ENCODE measurements at regions not wholly inside any gene's neighbourhood (a gene's known extent, or its start where the extent isn't known, plus 50 kb on each side); places are given as distances from the start of the nearest gene placed in this dataset.

DNA sequence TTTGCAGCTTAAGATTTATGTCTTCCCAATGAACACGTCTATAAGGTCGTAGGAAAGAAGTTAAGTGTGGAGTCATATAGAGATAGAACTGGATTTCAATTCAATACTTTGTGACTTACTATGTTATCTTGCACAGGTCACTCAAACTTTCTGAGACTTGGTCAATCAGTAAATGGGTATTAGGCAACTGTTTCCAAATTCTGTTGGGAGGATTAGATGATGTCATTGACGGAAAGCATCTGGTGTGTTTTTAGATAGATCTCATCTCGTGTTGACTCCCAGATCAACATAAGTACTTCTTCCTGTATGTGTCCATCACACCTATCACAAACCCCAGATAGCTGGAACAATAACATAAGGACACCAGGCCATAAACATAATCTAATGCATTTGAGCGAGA lies 771.1 kb upstream of the FANCL start:
- no peak for TF ChIP-seq EZH2phosphoT487 (IDR thresholded peaks at IDR 0.05; ENCODE audit: low read depth)
- TF ChIP-seq, protein P1, sequence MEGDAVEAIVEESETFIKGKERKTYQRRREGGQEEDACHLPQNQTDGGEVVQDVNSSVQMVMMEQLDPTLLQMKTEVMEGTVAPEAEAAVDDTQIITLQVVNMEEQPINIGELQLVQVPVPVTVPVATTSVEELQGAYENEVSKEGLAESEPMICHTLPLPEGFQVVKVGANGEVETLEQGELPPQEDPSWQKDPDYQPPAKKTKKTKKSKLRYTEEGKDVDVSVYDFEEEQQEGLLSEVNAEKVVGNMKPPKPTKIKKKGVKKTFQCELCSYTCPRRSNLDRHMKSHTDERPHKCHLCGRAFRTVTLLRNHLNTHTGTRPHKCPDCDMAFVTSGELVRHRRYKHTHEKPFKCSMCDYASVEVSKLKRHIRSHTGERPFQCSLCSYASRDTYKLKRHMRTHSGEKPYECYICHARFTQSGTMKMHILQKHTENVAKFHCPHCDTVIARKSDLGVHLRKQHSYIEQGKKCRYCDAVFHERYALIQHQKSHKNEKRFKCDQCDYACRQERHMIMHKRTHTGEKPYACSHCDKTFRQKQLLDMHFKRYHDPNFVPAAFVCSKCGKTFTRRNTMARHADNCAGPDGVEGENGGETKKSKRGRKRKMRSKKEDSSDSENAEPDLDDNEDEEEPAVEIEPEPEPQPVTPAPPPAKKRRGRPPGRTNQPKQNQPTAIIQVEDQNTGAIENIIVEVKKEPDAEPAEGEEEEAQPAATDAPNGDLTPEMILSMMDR (IDR thresholded peaks at IDR 0.05; ENCODE audit: low read depth, low read length) = no peak
- no peak overlapping the region for H3K9ac ChIP-seq (ENCODE audit: low read length)
- no peak overlapping the region for H2AFZ ChIP-seq (ENCODE audit: low read depth, low read length)
- H4K20me1 ChIP-seq (ENCODE audit: insufficient read depth, low read length) = no peaks in the 10 kb centered on the region
- no peak overlapping the region for H3K27ac ChIP-seq (ENCODE audit: low read length)
- no peak overlapping the region for H3K4me3 ChIP-seq (ENCODE audit: low read length)
- H3K4me1 ChIP-seq (ENCODE audit: low read length) = no peaks in the 10 kb centered on the region
- no peaks in the 10 kb centered on the region for H3K79me2 ChIP-seq (ENCODE audit: low read length)
- no peak overlapping the region for H3K4me2 ChIP-seq (ENCODE audit: low read length)
- H3K9me3 ChIP-seq (ENCODE audit: insufficient read depth, low read length) = no peaks in the 10 kb centered on the region
- peaks cover 3% of the 10 kb centered on the region; the same call in 1 of the 2 replicates for H3K27me3 ChIP-seq (ENCODE audit: low read depth, low read length)
- H3K36me3 ChIP-seq (replicated peaks; ENCODE audit: low read depth, low read length) = no peaks in the 10 kb centered on the region

DNA sequence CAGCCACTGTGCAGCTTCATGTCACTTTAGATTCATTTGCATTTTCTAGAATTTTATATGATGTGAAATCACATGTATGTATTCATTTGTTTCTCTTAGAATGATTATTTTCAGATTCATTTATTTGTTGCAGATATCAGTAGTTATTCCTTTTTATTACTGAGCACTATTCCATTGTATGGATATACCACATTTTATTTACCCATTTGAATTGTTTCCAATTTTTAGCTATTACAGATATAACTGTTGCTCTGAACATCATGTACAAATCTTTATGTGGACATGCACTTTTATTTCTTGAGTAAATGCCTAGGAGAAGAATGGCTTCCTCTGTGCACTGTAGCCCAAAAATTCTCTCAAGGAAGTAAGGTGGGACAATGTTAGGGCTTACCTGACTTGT lies 767.8 kb upstream of the FANCL start:
- H3K27me3 ChIP-seq (ENCODE audit: low read depth, low read length) = peaks cover 3% of the 10 kb centered on the region; the same call in 1 of the 2 replicates
- no peaks in the 10 kb centered on the region for H3K79me2 ChIP-seq (ENCODE audit: low read length)
- H2AFZ ChIP-seq (ENCODE audit: low read depth, low read length) = no peak overlapping the region
- H3K4me2 ChIP-seq (ENCODE audit: low read length) = no peak overlapping the region
- H3K4me3 ChIP-seq (ENCODE audit: low read length) = no peak overlapping the region
- H3K4me1 ChIP-seq (ENCODE audit: low read length) = no peaks in the 10 kb centered on the region
- H3K9me3 ChIP-seq (ENCODE audit: insufficient read depth, low read length) = no peaks in the 10 kb centered on the region
- TF ChIP-seq, protein P1 (IDR thresholded peaks at IDR 0.05; ENCODE audit: low read depth, low read length) = no peak
- no peak for TF ChIP-seq EZH2phosphoT487 (IDR thresholded peaks at IDR 0.05; ENCODE audit: low read depth)
- H3K36me3 ChIP-seq (replicated peaks; ENCODE audit: low read depth, low read length) = no peaks in the 10 kb centered on the region
- H3K9ac ChIP-seq (ENCODE audit: low read length) = no peak overlapping the region
- H3K27ac ChIP-seq (ENCODE audit: low read length) = no peak overlapping the region
- H4K20me1 ChIP-seq (ENCODE audit: insufficient read depth, low read length) = no peaks in the 10 kb centered on the region

DNA sequence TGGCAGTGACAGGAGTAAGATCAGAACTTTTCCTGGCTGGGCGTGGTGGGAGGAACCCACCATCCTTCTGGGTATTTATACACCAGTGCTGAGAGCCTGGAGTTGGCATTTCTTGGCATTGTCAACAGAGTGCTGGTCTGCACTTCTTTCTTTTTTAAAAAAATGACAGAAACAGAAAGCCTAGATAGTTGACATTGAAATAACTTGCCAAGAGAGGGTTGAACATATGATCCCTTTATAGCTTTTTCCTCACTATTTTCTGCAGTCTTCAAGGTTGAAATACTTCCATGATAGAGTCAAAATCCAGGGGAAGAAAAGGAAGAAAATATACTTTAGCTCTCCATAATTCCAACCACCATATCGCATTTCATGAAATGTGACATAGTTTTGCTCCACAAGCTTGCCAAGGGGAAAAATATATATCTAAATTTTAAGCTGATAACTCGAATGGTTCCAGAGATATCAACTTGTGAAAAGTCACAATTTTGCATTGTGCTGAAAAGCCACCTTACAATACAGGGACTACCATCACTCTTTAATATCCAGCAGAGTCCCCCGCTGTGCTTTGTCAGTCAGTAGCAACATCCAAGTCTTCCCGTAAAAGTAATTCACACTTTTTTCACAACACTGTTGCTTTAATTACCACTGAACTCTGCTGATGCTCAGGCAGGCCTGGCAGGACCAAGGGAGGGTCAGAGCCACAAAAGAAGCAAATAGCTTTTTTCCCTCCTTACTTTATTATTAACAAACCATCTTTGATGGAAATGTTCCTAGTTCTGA lies 764.9 kb upstream of the FANCL start:
- no peak overlapping the region for H2AFZ ChIP-seq (ENCODE audit: low read depth, low read length)

DNA sequence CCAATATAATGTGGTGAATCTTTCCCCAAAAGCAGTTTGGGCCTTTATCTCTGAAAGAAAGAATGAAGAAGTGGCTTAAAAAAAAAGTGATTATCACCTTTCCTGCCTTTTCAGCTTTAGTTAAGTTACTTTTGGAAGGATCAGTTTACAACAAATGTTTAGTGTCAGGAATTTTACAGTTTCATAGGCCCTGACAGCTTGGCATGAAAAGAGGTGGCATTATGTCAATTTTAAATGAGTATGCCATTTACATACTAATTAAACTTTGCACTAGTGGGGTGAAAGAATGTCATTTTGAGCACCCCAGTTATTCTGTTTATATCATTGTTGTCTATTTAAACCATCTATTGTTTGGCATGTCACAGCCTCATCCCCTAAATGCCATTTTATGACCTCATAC lies 763.5 kb upstream of the FANCL start:
- Histone ChIP-seq H3K9ac (ENCODE audit: low read length) (no peak overlapping the region), H3K79me2 (ENCODE audit: low read length) (no peaks in the 10 kb centered on the region), H3K36me3 (replicated peaks; ENCODE audit: low read depth, low read length) (no peaks in the 10 kb centered on the region), H3K27ac (ENCODE audit: low read length) (no peak overlapping the region), H4K20me1 (ENCODE audit: insufficient read depth, low read length) (no peaks in the 10 kb centered on the region), H3K27me3 (ENCODE audit: low read depth, low read length) (no peaks in the 10 kb centered on the region), H3K4me1 (ENCODE audit: low read length) (no peaks in the 10 kb centered on the region), H3K4me3 (ENCODE audit: low read length) (no peak overlapping the region), H3K9me3 (ENCODE audit: insufficient read depth, low read length) (no peaks in the 10 kb centered on the region), H3K4me2 (ENCODE audit: low read length) (no peak overlapping the region), H2AFZ (ENCODE audit: low read depth, low read length) (no peak overlapping the region)
- TF ChIP-seq, protein P1 (IDR thresholded peaks at IDR 0.05; ENCODE audit: low read depth, low read length) = no peak
- no peak for TF ChIP-seq EZH2phosphoT487 (IDR thresholded peaks at IDR 0.05; ENCODE audit: low read depth)

More for the DNA sequence above, 764.9 kb upstream of the FANCL start:
- TF ChIP-seq, protein P1 (IDR thresholded peaks at IDR 0.05; ENCODE audit: low read depth, low read length) = no peak
- TF ChIP-seq EZH2phosphoT487 (IDR thresholded peaks at IDR 0.05; ENCODE audit: low read depth) = no peak
- no peaks in the 10 kb centered on the region for H3K79me2 ChIP-seq (ENCODE audit: low read length)
- no peak overlapping the region for H3K4me2 ChIP-seq (ENCODE audit: low read length)
- H4K20me1 ChIP-seq (ENCODE audit: insufficient read depth, low read length) = no peaks in the 10 kb centered on the region
- H3K36me3 ChIP-seq (replicated peaks; ENCODE audit: low read depth, low read length) = no peaks in the 10 kb centered on the region
- H3K27ac ChIP-seq (ENCODE audit: low read length) = no peak overlapping the region
- no peak overlapping the region for H3K9ac ChIP-seq (ENCODE audit: low read length)
- no peaks in the 10 kb centered on the region for H3K4me1 ChIP-seq (ENCODE audit: low read length)
- H3K27me3 ChIP-seq (ENCODE audit: low read depth, low read length) = no peaks in the 10 kb centered on the region
- no peaks in the 10 kb centered on the region for H3K9me3 ChIP-seq (ENCODE audit: insufficient read depth, low read length)
- no peak overlapping the region for H3K4me3 ChIP-seq (ENCODE audit: low read length)

Data from OCI-LY3 (cell line).